NCI-H345 treated with DMSO at 0.1 percent for 48 hours (cell line): ENCODE measurements at regions not wholly inside any gene's neighbourhood (a gene's known extent, or its start where the extent isn't known, plus 50 kb on each side); places are given as distances from the start of the nearest gene placed in this dataset.

Source experiments
- DNase-seq: peaks from one replicate; lab custom pipeline; 2025; ENCODE audit not compliant: unreplicated experiment; lab: John Stamatoyannopoulos, UW

- no peak for DNase-seq
Measured at GRCh38 chr2:7574385-7574784, 657.2 kb downstream of the RNF144A start.

- no peak for DNase-seq
Measured at GRCh38 chr2:7577769-7578168, 660.6 kb downstream of the RNF144A start.

GRCh38 chr2:7584017-7584416 is 666.8 kb downstream of the RNF144A start:
- no peak for DNase-seq

- DNase-seq = no peak
Measured at GRCh38 chr2:7586898-7587297, 669.7 kb downstream of the RNF144A start.

- no peak for DNase-seq
Measured at GRCh38 chr2:7588295-7588694, 671.1 kb downstream of the RNF144A start.

- DNase-seq = no peak
Measured at GRCh38 chr2:7592618-7593140, 675.5 kb downstream of the RNF144A start.

GRCh38 chr2:7593360-7593759 is 676.1 kb downstream of the RNF144A start:
- no peak for DNase-seq

GRCh38 chr2:7594211-7594610 is 677.0 kb downstream of the RNF144A start:
- DNase-seq = no peak

GRCh38 chr2:7595206-7595605 is 678.0 kb downstream of the RNF144A start:
- no peak for DNase-seq

GRCh38 chr2:7598402-7598801 is 681.2 kb downstream of the RNF144A start:
- DNase-seq = no peak

GRCh38 chr2:7599462-7600258 is 682.4 kb downstream of the RNF144A start:
- DNase-seq = no peak

- no peak for DNase-seq
Measured at GRCh38 chr2:7601990-7602389, 684.8 kb downstream of the RNF144A start.

- no peak for DNase-seq
Measured at GRCh38 chr2:7604456-7604855, 687.2 kb downstream of the RNF144A start.

GRCh38 chr2:7607441-7608173 is 690.4 kb downstream of the RNF144A start:
- no peak for DNase-seq

GRCh38 chr2:7609556-7609955 is 692.3 kb downstream of the RNF144A start:
- DNase-seq = no peak

GRCh38 chr2:7609974-7610373 is 692.8 kb downstream of the RNF144A start:
- DNase-seq = no peak

GRCh38 chr2:7611750-7612149 is 694.5 kb downstream of the RNF144A start:
- DNase-seq = no peak

GRCh38 chr2:7612969-7613368 is 695.8 kb downstream of the RNF144A start:
- DNase-seq = no peak

GRCh38 chr2:7613831-7614230 is 696.6 kb downstream of the RNF144A start:
- no peak for DNase-seq

GRCh38 chr2:7618031-7618430 is 700.8 kb downstream of the RNF144A start:
- no peak for DNase-seq

- DNase-seq = no peak
Measured at GRCh38 chr2:7619203-7619970, 702.2 kb downstream of the RNF144A start.
